Neural cell (in vitro differentiated cells): ENCODE measurements at regions not wholly inside any gene's neighbourhood (a gene's known extent, or its start where the extent isn't known, plus 50 kb on each side); places are given as distances from the start of the nearest gene placed in this dataset.

Experiments
- H2AFZ ChIP-seq: fragments of 200-600, 300-800 bp; sonication (generic), shearing (Covaris generic); 2 replicates; pipeline ENCODE4 v1.6.0; 2014; ENCODE audit warnings: low read depth, mild to moderate bottlenecking, antibody characterized with exemption, low read length, moderate library complexity
- H3F3A ChIP-seq: fragments of 200-600 bp; shearing (Covaris generic); 2 replicates; pipeline ENCODE4 v1.6.1; 2016; ENCODE audit warnings: mild to moderate bottlenecking, moderate library complexity, mixed read lengths, antibody characterized with exemption, low read length; ENCODE audit not compliant: insufficient read depth, poor library complexity, severe bottlenecking
- H3K27ac ChIP-seq: fragments of 200-600, 300-800 bp; sonication (generic), shearing (Covaris generic); 2 replicates; pipeline ENCODE4 v1.5.1; 2014; ENCODE audit warnings: mild to moderate bottlenecking, low read length, moderate library complexity
- H3K27me3 ChIP-seq: fragments of 300-800, 200-600 bp; sonication (generic), shearing (Covaris generic); 2 replicates; pipeline ENCODE4 v1.6.0; 2014; ENCODE audit warnings: mild to moderate bottlenecking, low read depth, low read length, moderate library complexity; ENCODE audit not compliant: insufficient read depth
- H3K36me3 ChIP-seq: fragments of 300-800, 200-600 bp; sonication (generic), shearing (Covaris generic); 2 replicates; pipeline ENCODE4 v1.5.1; 2014; ENCODE audit warnings: mild to moderate bottlenecking, antibody characterized with exemption, low read length, moderate library complexity; ENCODE audit not compliant: insufficient read depth
- H3K4me2 ChIP-seq: fragments of 300-800, 200-600 bp; sonication (generic), shearing (Covaris generic); 2 replicates; pipeline ENCODE4 v1.6.0; 2014; ENCODE audit warnings: mild to moderate bottlenecking, low read length
- H3K4me3 ChIP-seq: fragments of 300-800, 200-600 bp; sonication (generic), shearing (Covaris generic); 2 replicates; pipeline ENCODE4 v1.5.1; 2014; ENCODE audit warnings: mild to moderate bottlenecking, low read length, moderate library complexity
- H3K79me2 ChIP-seq: fragments of 200-600 bp; shearing (Covaris generic); replicated peaks from 2 replicates; pipeline ENCODE4 v1.6.0; 2014; ENCODE audit warnings: mild to moderate bottlenecking, low read length, moderate library complexity; ENCODE audit not compliant: insufficient read depth
- H3K9ac ChIP-seq: fragments of 300-800, 200-600 bp; sonication (generic), shearing (Covaris generic); 2 replicates; pipeline ENCODE4 v1.6.1; 2016; ENCODE audit warnings: mild to moderate bottlenecking, low read length, mixed read lengths
- H3K9me2 ChIP-seq: fragments of 200-600 bp; shearing (Covaris generic); 2 replicates; pipeline ENCODE4 v1.6.1; 2016; ENCODE audit warnings: mild to moderate bottlenecking, low read length, mixed read lengths; ENCODE audit not compliant: insufficient read depth
- H3K9me3 ChIP-seq: fragments of 200-600, 300-800 bp; sonication (generic), shearing (Covaris generic); 2 replicates; pipeline ENCODE4 v1.6.1; 2016; ENCODE audit warnings: mild to moderate bottlenecking, mixed run types, low read length, moderate library complexity, mixed read lengths
- H4K20me1 ChIP-seq: fragments of 200-600 bp; shearing (Covaris generic); 2 replicates; pipeline ENCODE4 v1.6.1; 2016; ENCODE audit warnings: mild to moderate bottlenecking, mixed run types; ENCODE audit not compliant: insufficient read depth
- EP300 ChIP-seq: fragments of 450-650 bp; conservative IDR thresholded peaks from 2 replicates; pipeline ENCODE4 v1.6.1; 2014; ENCODE audit warnings: antibody characterized with exemption, mild to moderate bottlenecking, moderate library complexity; ENCODE audit not compliant: poor library complexity, severe bottlenecking
- EZH2 ChIP-seq: fragments of 200-600, 300-800 bp; shearing (Covaris generic), sonication (generic); IDR thresholded peaks from 2 replicates; pipeline ENCODE4 v1.6.1; 2014; ENCODE audit warnings: antibody characterized with exemption, low read length, borderline replicate concordance, mild to moderate bottlenecking; ENCODE audit not compliant: insufficient read depth, poor library complexity, severe bottlenecking
- MXI1 ChIP-seq: fragments of 450-650 bp; conservative IDR thresholded peaks from 2 replicates; pipeline ENCODE4 v1.6.1; 2014; ENCODE audit warnings: antibody characterized with exemption, mild to moderate bottlenecking; ENCODE audit not compliant: poor library complexity, severe bottlenecking
- POLR2AphosphoS5 ChIP-seq: IDR thresholded peaks from 2 replicates; pipeline ENCODE4 v1.6.1; 2012
- RAD21 ChIP-seq: fragments of 450-650 bp; conservative IDR thresholded peaks from 2 replicates; pipeline ENCODE4 v1.6.1; 2014; ENCODE audit warnings: antibody characterized with exemption, mild to moderate bottlenecking, moderate library complexity
- REST ChIP-seq: IDR thresholded peaks from 2 replicates; pipeline ENCODE4 v1.6.1; 2012; ENCODE audit warnings: borderline replicate concordance
- SMC3 ChIP-seq: fragments of 450-650 bp; conservative IDR thresholded peaks from 2 replicates; pipeline ENCODE4 v1.6.1; 2014; ENCODE audit warnings: antibody characterized with exemption, mild to moderate bottlenecking, moderate library complexity; ENCODE audit not compliant: poor library complexity
- TAF1 ChIP-seq: IDR thresholded peaks from 2 replicates; pipeline ENCODE4 v1.6.1; 2012; ENCODE audit warnings: low read depth
- TF ChIP-seq, protein P1 (sequence below): fragments of 450-650 bp; IDR thresholded peaks from 2 replicates; pipeline ENCODE4 v1.5.1; 2014; ENCODE audit warnings: antibody characterized with exemption, mild to moderate bottlenecking, moderate library complexity; ENCODE audit not compliant: poor library complexity, severe bottlenecking

DNA sequence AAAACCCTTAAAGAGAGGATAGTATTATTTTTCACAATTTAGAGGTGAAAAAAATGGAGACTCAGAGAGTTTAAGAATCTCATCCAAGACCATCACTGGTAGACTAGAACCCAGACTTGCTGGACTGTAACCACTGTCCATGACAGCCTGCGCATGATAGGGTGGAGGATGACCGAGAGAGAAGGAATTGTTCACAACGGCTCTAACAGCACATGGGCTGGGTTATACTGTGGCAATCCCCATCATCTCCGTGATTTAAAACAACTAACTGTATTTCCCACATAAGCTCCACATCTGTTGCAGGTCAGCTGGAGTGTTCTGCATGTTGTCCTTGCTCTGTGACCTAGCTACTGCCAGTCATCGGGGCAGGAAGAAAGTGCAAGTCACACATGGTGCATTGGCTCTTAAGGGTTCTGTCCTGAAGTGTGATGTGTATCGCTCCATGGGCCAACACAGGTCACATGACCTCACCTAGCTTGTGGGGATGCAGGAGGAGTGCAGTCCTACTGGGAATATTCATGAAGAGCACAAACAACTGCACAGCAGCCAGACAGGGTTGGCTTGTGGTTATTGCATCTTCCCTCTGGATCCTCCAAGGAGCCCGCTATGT is 131.2 kb upstream of the MPHOSPH6 start:
- H3F3A ChIP-seq, result no peaks in the 10 kb centered on the region
- H3K36me3 ChIP-seq, result no peaks in the 10 kb centered on the region
- no peaks in the 10 kb centered on the region for H4K20me1 ChIP-seq
- no peak overlapping the region for H3K27ac ChIP-seq
- no peak overlapping the region for H3K4me3 ChIP-seq
- H3K9me3 ChIP-seq, result no peaks in the 10 kb centered on the region
- no peak overlapping the region for H2AFZ ChIP-seq
- H3K9ac ChIP-seq, result no peak overlapping the region
- no peaks in the 10 kb centered on the region for H3K9me2 ChIP-seq
- H3K79me2 ChIP-seq, result no peaks in the 10 kb centered on the region
- no peak overlapping the region for H3K4me2 ChIP-seq
- no peak for TF ChIP-seq EP300
- TF ChIP-seq EZH2, result no peak
- no peak for TF ChIP-seq POLR2AphosphoS5
- no peak for TF ChIP-seq RAD21
- no peak for TF ChIP-seq SMC3
- TF ChIP-seq TAF1, result no peak
- TF ChIP-seq MXI1, result no peak
- TF ChIP-seq, protein P1, sequence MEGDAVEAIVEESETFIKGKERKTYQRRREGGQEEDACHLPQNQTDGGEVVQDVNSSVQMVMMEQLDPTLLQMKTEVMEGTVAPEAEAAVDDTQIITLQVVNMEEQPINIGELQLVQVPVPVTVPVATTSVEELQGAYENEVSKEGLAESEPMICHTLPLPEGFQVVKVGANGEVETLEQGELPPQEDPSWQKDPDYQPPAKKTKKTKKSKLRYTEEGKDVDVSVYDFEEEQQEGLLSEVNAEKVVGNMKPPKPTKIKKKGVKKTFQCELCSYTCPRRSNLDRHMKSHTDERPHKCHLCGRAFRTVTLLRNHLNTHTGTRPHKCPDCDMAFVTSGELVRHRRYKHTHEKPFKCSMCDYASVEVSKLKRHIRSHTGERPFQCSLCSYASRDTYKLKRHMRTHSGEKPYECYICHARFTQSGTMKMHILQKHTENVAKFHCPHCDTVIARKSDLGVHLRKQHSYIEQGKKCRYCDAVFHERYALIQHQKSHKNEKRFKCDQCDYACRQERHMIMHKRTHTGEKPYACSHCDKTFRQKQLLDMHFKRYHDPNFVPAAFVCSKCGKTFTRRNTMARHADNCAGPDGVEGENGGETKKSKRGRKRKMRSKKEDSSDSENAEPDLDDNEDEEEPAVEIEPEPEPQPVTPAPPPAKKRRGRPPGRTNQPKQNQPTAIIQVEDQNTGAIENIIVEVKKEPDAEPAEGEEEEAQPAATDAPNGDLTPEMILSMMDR, result no peak
- TF ChIP-seq REST, result no peak
- H3K27me3 ChIP-seq, result no peaks in the 10 kb centered on the region

- no peak for TF ChIP-seq EZH2
- no peak for TF ChIP-seq MXI1
- TF ChIP-seq, protein P1, result no peak
- TF ChIP-seq REST, result no peak
- TF ChIP-seq RAD21, result no peak
- TF ChIP-seq SMC3, result no peak
- no peak for TF ChIP-seq POLR2AphosphoS5
- TF ChIP-seq TAF1, result no peak
- H3K79me2 ChIP-seq, result no peaks in the 10 kb centered on the region
- no peak overlapping the region for H3K4me2 ChIP-seq
- H3K9me3 ChIP-seq, result no peaks in the 10 kb centered on the region
- no peaks in the 10 kb centered on the region for H3K27me3 ChIP-seq
- H3K4me3 ChIP-seq, result no peak overlapping the region
- no peak overlapping the region for H3K9ac ChIP-seq
- no peaks in the 10 kb centered on the region for H3K9me2 ChIP-seq
- H3K27ac ChIP-seq, result no peak overlapping the region
- no peaks in the 10 kb centered on the region for H4K20me1 ChIP-seq
- H2AFZ ChIP-seq, result no peak overlapping the region
- no peaks in the 10 kb centered on the region for H3F3A ChIP-seq
- no peaks in the 10 kb centered on the region for H3K36me3 ChIP-seq
Measured at GRCh38 chr16:82300374-82300951, 130.4 kb upstream of the MPHOSPH6 start.
